Smooth muscle cell (in vitro differentiated cells): ENCODE measurements at regions not wholly inside any gene's neighbourhood (a gene's known extent, or its start where the extent isn't known, plus 50 kb on each side); places are given as distances from the start of the nearest gene placed in this dataset.
"Not testable (repeated sequence)": the region's sequence is repeated elsewhere in the genome, so short reads cannot be mapped to it uniquely, and the experiment has no call there.

Source experiments
- DNase-seq: peaks from one replicate; lab custom pipeline; 2025; ENCODE audit not compliant: unreplicated experiment; lab: John Stamatoyannopoulos, UW
- H2AFZ ChIP-seq: fragments of 200-600 bp; sonication (generic); 2 replicates; pipeline ENCODE4 v1.6.0; 2016; ENCODE audit warnings: antibody characterized with exemption, low read depth, mild to moderate bottlenecking
- H3F3A ChIP-seq: fragments of 200-600 bp; sonication (generic); 2 replicates; pipeline ENCODE4 v1.6.0; 2017; ENCODE audit warnings: antibody characterized with exemption, low read depth
- H3K27ac ChIP-seq: fragments of 200-600 bp; sonication (generic); 2 replicates; pipeline ENCODE4 v1.5.1; 2016; ENCODE audit warnings: low read depth, mild to moderate bottlenecking
- H3K27me3 ChIP-seq: fragments of 200-600 bp; sonication (generic); 2 replicates; pipeline ENCODE4 v1.6.1; 2016; ENCODE audit warnings: low read depth, mild to moderate bottlenecking
- H3K36me3 ChIP-seq: fragments of 200-600 bp; sonication (generic); 2 replicates; pipeline ENCODE4 v1.5.1; 2016; ENCODE audit warnings: low read depth
- H3K4me1 ChIP-seq: fragments of 200-600 bp; sonication (generic); 2 replicates; pipeline ENCODE4 v1.5.1; 2016; ENCODE audit warnings: low read depth
- H3K4me2 ChIP-seq: fragments of 200-600 bp; sonication (generic); 2 replicates; pipeline ENCODE4 v1.6.0; 2016; ENCODE audit warnings: mild to moderate bottlenecking
- H3K4me3 ChIP-seq: fragments of 200-600 bp; sonication (generic); 2 replicates; pipeline ENCODE4 v1.5.1; 2016; ENCODE audit warnings: mild to moderate bottlenecking
- H3K79me2 ChIP-seq: fragments of 200-600 bp; sonication (generic); 2 replicates; pipeline ENCODE4 v1.6.0; 2016; ENCODE audit warnings: low read depth, mild to moderate bottlenecking
- H3K9ac ChIP-seq: fragments of 200-600 bp; sonication (generic); 2 replicates; pipeline ENCODE4 v1.6.0; 2016; ENCODE audit warnings: low read depth
- H3K9me3 ChIP-seq: fragments of 200-600 bp; sonication (generic); replicated peaks from 2 replicates; pipeline ENCODE4 v1.5.1; 2016; ENCODE audit warnings: low read depth
- H4K20me1 ChIP-seq: fragments of 200-600 bp; sonication (generic); 2 replicates; pipeline ENCODE4 v1.6.0; 2016; ENCODE audit warnings: low read depth
- CTCF ChIP-seq: fragments of 200-600 bp; sonication (generic); IDR thresholded peaks from 2 replicates; pipeline ENCODE4 v1.5.1; 2017; ENCODE audit warnings: borderline replicate concordance, mild to moderate bottlenecking, antibody characterized with exemption; ENCODE audit not compliant: insufficient read depth, poor library complexity, severe bottlenecking
- WGBS: methylation state at CpG from one replicate; pipeline ENCODE4 v1.1.7; 2016; ENCODE audit warnings: low lambda C conversion rate; 5-methylcytosine and 5-hydroxymethylcytosine counted together

GRCh38 chr6:92979281-92979680 is 440.1 kb downstream of the EPHA7 start:
- Histone ChIP-seq H3K9ac (no peak overlapping the region), H3K9me3 (no peaks in the 10 kb centered on the region), H3K4me3 (no peak overlapping the region), H3K4me1 (no peaks in the 10 kb centered on the region), H4K20me1 (no peaks in the 10 kb centered on the region), H3K4me2 (no peak overlapping the region), H3K79me2 (no peaks in the 10 kb centered on the region), H3F3A (no peaks in the 10 kb centered on the region), H2AFZ (no peak overlapping the region), H3K36me3 (no peaks in the 10 kb centered on the region), H3K27me3 (no peaks in the 10 kb centered on the region), H3K27ac (no peak overlapping the region)
- 77% methylated on average over 2 of the region's 2 CpGs for WGBS
- DNase-seq: no peak
- no peak for TF ChIP-seq CTCF

GRCh38 chr6:92977018-92977417 is 442.3 kb downstream of the EPHA7 start:
- Histone ChIP-seq H2AFZ (no peak overlapping the region), H4K20me1 (no peaks in the 10 kb centered on the region), H3K4me2 (no peak overlapping the region), H3K27me3 (no peaks in the 10 kb centered on the region), H3K9ac (no peak overlapping the region), H3F3A (no peaks in the 10 kb centered on the region), H3K79me2 (no peaks in the 10 kb centered on the region), H3K27ac (no peak overlapping the region), H3K9me3 (no peaks in the 10 kb centered on the region), H3K4me3 (no peak overlapping the region), H3K4me1 (no peaks in the 10 kb centered on the region), H3K36me3 (no peaks in the 10 kb centered on the region)
- WGBS: 91% methylated on average over 1 of the region's 1 CpG
- no peak for TF ChIP-seq CTCF
- DNase-seq: no peak

- H3K9me3 ChIP-seq: no peaks in the 10 kb centered on the region
- H3K36me3 ChIP-seq: no peaks in the 10 kb centered on the region
- H3K4me3 ChIP-seq: no peak overlapping the region
- DNase-seq: no peak
- no peak for TF ChIP-seq CTCF
- H3K4me1 ChIP-seq: no peaks in the 10 kb centered on the region
- H3F3A ChIP-seq: no peaks in the 10 kb centered on the region
- H3K4me2 ChIP-seq: no peak overlapping the region
- no peak overlapping the region for H2AFZ ChIP-seq
- no peak overlapping the region for H3K9ac ChIP-seq
- no peaks in the 10 kb centered on the region for H3K27me3 ChIP-seq
- no peak overlapping the region for H3K27ac ChIP-seq
- H3K79me2 ChIP-seq: no peaks in the 10 kb centered on the region
- H4K20me1 ChIP-seq: no peaks in the 10 kb centered on the region
Measured at GRCh38 chr6:92967362-92967761, 452.0 kb downstream of the EPHA7 start.

- Histone ChIP-seq H4K20me1 (no peaks in the 10 kb centered on the region), H3K4me3 (no peak overlapping the region), H3K9me3 (no peaks in the 10 kb centered on the region), H3K9ac (no peak overlapping the region), H3K79me2 (no peaks in the 10 kb centered on the region), H3K4me2 (no peak overlapping the region), H3K36me3 (no peaks in the 10 kb centered on the region), H2AFZ (no peak overlapping the region), H3F3A (no peaks in the 10 kb centered on the region), H3K27me3 (no peaks in the 10 kb centered on the region), H3K27ac (no peak overlapping the region), H3K4me1 (no peaks in the 10 kb centered on the region)
- DNase-seq: no peak
- TF ChIP-seq CTCF: no peak
- WGBS: 81% methylated on average over 1 of the region's 1 CpG
Measured at GRCh38 chr6:92962846-92963245, 456.5 kb downstream of the EPHA7 start.

- not testable (repeated sequence) for H3K4me2 ChIP-seq, H3K4me3 ChIP-seq, DNase-seq, H3K9me3 ChIP-seq, H3K27ac ChIP-seq, H3K27me3 ChIP-seq, H2AFZ ChIP-seq, H3K79me2 ChIP-seq, H3K9ac ChIP-seq, H3K4me1 ChIP-seq, H3F3A ChIP-seq, H3K36me3 ChIP-seq, H4K20me1 ChIP-seq
- 91% methylated on average over 7 of the region's 7 CpGs for WGBS
Measured at GRCh38 chr6:92952111-92952510, 467.2 kb downstream of the EPHA7 start.
